H1 (cell line): ENCODE measurements at regions not wholly inside any gene's neighbourhood (a gene's known extent, or its start where the extent isn't known, plus 50 kb on each side); places are given as distances from the start of the nearest gene placed in this dataset.

Experiments used
- CTCF ChIA-PET: fragments of 300-600 bp; sonication (Branson Sonifier 250); formaldehyde crosslinking; loops from one replicate; lab custom pipeline; 2021; ENCODE audit not compliant: partially characterized antibody; lab: Charles Lee
- POLR2A ChIA-PET: fragments of 300-600 bp; sonication (Branson Sonifier 250); formaldehyde crosslinking; loops from one replicate; lab custom pipeline; 2021; ENCODE audit warnings: inconsistent platforms; ENCODE audit not compliant: partially characterized antibody; lab: Charles Lee
- DNase-seq, 2 experiments: peaks; one replicate each; pipeline versions ENCODE4 v3.0.0 to v3.0.0-alpha.2; 2010 to 2022; ENCODE audit warnings: low spot score in 2 of 2, low read depth in 1 of 2, mixed read lengths in 1 of 2
- FAIRE-seq: peaks from 2 replicates; lab custom pipeline; 2011; peaks lifted over from hg19 to GRCh38; lab: Jason Lieb, UNC
- H2AFZ ChIP-seq: 2 replicates; pipeline ENCODE4 v1.8.1; 2012; ENCODE audit warnings: low read length, inconsistent platforms
- H2AK5ac ChIP-seq: 2 replicates; pipeline ENCODE4 v1.6.1; 2013; ENCODE audit warnings: low read depth, low read length
- H2BK120ac ChIP-seq: replicated peaks from 2 replicates; pipeline ENCODE3; 2013; ENCODE audit warnings: low read depth, low read length, inconsistent platforms
- H2BK12ac ChIP-seq: 2 replicates; pipeline ENCODE4 v1.6.1; 2013; ENCODE audit warnings: low read depth, low read length
- H2BK15ac ChIP-seq: 2 replicates; pipeline ENCODE4 v1.6.1; 2013; ENCODE audit warnings: low read length
- H2BK20ac ChIP-seq: 2 replicates; pipeline ENCODE4 v1.6.1; 2013; ENCODE audit warnings: low read length
- H2BK5ac ChIP-seq: 2 replicates; pipeline ENCODE4 v1.6.1; 2013; ENCODE audit warnings: low read depth, low read length
- H3K14ac ChIP-seq: 2 replicates; pipeline ENCODE4 v1.6.1; 2013; ENCODE audit warnings: inconsistent platforms; ENCODE audit not compliant: insufficient read length
- H3K18ac ChIP-seq: 2 replicates; pipeline ENCODE4 v1.6.1; 2013; ENCODE audit warnings: low read length; ENCODE audit errors: extremely low read depth
- H3K23ac ChIP-seq: 2 replicates; pipeline ENCODE4 v1.6.1; 2013; ENCODE audit warnings: inconsistent platforms; ENCODE audit not compliant: insufficient read length
- H3K23me2 ChIP-seq: 2 replicates; pipeline ENCODE4 v1.6.1; 2013; ENCODE audit warnings: low read depth, low read length
- H3K27ac ChIP-seq: 2 replicates; pipeline ENCODE4 v1.6.1; 2011; ENCODE audit warnings: low read depth, low read length, inconsistent platforms
- H3K27me3 ChIP-seq, 4 experiments: replicated peaks in 1 of 4; 1 replicate in 1 of 4; 2 replicates in 3 of 4; pipeline versions ENCODE4 v1.6.1 to v1.8.1; 2011 to 2013; ENCODE audit warnings: low read length in 3 of 4, mild to moderate bottlenecking in 3 of 4, inconsistent platforms in 2 of 4, mixed read lengths in 2 of 4, moderate library complexity in 1 of 4; ENCODE audit not compliant: control insufficient read depth in 3 of 4, insufficient read depth in 3 of 4; ENCODE audit errors: extremely low read depth in 1 of 4
- H3K36me3 ChIP-seq, 4 experiments: 2 replicates each; pipeline versions ENCODE4 v1.6.1 to v1.8.1; 2011 to 2013; ENCODE audit warnings: mild to moderate bottlenecking in 4 of 4, low read length in 3 of 4, moderate library complexity in 2 of 4, control low read depth in 1 of 4, inconsistent platforms in 1 of 4; ENCODE audit not compliant: insufficient read depth in 4 of 4, control insufficient read depth in 2 of 4
- H3K4ac ChIP-seq: replicated peaks from 2 replicates; pipeline ENCODE3; 2013; ENCODE audit warnings: low read length, low read depth, mixed read lengths, inconsistent platforms; ENCODE audit not compliant: insufficient read length
- H3K4me1 ChIP-seq, 4 experiments: replicated peaks in 1 of 4; 1 replicate in 1 of 4; 2 replicates in 3 of 4; pipeline versions ENCODE4 v1.6.1 to v1.8.1; 2011 to 2013; ENCODE audit warnings: low read length in 3 of 4, inconsistent platforms in 2 of 4, mixed read lengths in 1 of 4; ENCODE audit not compliant: insufficient read depth in 4 of 4, control insufficient read depth in 3 of 4
- H3K4me2 ChIP-seq, 2 experiments: 2 replicates each; pipeline versions ENCODE4 v1.6.1 to v1.8.1; 2011 to 2013; ENCODE audit warnings: low read depth in 2 of 2, low read length in 2 of 2, control low read depth in 1 of 2, inconsistent platforms in 1 of 2, mild to moderate bottlenecking in 1 of 2; ENCODE audit not compliant: insufficient read depth in 1 of 2
- H3K4me3 ChIP-seq, 4 experiments: fragments of 200-600, 300-600 bp in 1 of 4; sonication (generic), shearing (Covaris generic), sonication (Bioruptor Twin) in 1 of 4; 2 replicates each; pipeline versions ENCODE4 v1.5.1 to v1.8.1; 2011 to 2016; ENCODE audit warnings: low read length in 4 of 4, low read depth in 3 of 4, control low read depth in 2 of 4, inconsistent platforms in 2 of 4, mild to moderate bottlenecking in 2 of 4, mixed read lengths in 1 of 4, moderate library complexity in 1 of 4; ENCODE audit not compliant: insufficient read depth in 2 of 4; ENCODE audit errors: extremely low read depth in 1 of 4
- H3K56ac ChIP-seq: replicated peaks from 2 replicates; pipeline ENCODE3; 2013; ENCODE audit warnings: low read depth, mild to moderate bottlenecking, mixed read lengths, low read length, inconsistent platforms; ENCODE audit not compliant: insufficient read length
- H3K79me1 ChIP-seq: 2 replicates; pipeline ENCODE4 v1.6.1; 2013; ENCODE audit warnings: low read depth, low read length, control low read depth
- H3K79me2 ChIP-seq, 2 experiments: 2 replicates each; pipeline versions ENCODE4 v1.6.1 to v1.8.1; 2012 to 2013; ENCODE audit warnings: low read length in 2 of 2, mild to moderate bottlenecking in 2 of 2, inconsistent platforms in 1 of 2; ENCODE audit not compliant: insufficient read depth in 2 of 2, control insufficient read depth in 1 of 2
- H3K9ac ChIP-seq, 4 experiments: replicated peaks in 1 of 4; 1 replicate in 1 of 4; 2 replicates in 3 of 4; pipeline versions ENCODE4 v1.6.1 to v1.8.1; 2011 to 2013; ENCODE audit warnings: low read depth in 3 of 4, low read length in 3 of 4, control low read depth in 2 of 4, mild to moderate bottlenecking in 2 of 4, moderate library complexity in 2 of 4, inconsistent platforms in 1 of 4; ENCODE audit errors: extremely low read depth in 1 of 4
- H3K9me3 ChIP-seq, 2 experiments: 2 replicates each; pipeline versions ENCODE4 v1.6.1 to v1.8.1; 2012 to 2013; ENCODE audit warnings: mild to moderate bottlenecking in 2 of 2, moderate library complexity in 2 of 2, control low read depth in 1 of 2, inconsistent platforms in 1 of 2, low read depth in 1 of 2, low read length in 1 of 2, mixed read lengths in 1 of 2; ENCODE audit not compliant: insufficient read depth in 2 of 2
- H4K20me1 ChIP-seq, 2 experiments: replicated peaks in 1 of 2; 2 replicates each; pipeline versions ENCODE3 to v1.8.1; 2011 to 2013; ENCODE audit warnings: inconsistent platforms in 2 of 2, low read length in 2 of 2, mild to moderate bottlenecking in 1 of 2; ENCODE audit not compliant: insufficient read depth in 2 of 2, control insufficient read depth in 1 of 2
- H4K5ac ChIP-seq: 2 replicates; pipeline ENCODE4 v1.6.1; 2013; ENCODE audit warnings: low read length, low read depth, mixed read lengths, inconsistent platforms; ENCODE audit not compliant: insufficient read length
- H4K8ac ChIP-seq: 2 replicates; pipeline ENCODE4 v1.8.0; 2013; ENCODE audit warnings: mild to moderate bottlenecking, moderate library complexity, low read length, inconsistent platforms; ENCODE audit not compliant: insufficient read depth; ENCODE audit errors: extremely low read depth
- H4K91ac ChIP-seq: replicated peaks from 2 replicates; pipeline ENCODE3; 2013; ENCODE audit warnings: low read length, mixed read lengths, inconsistent platforms; ENCODE audit not compliant: insufficient read length
- EZH2 ChIP-seq: fragments of 200-600 bp; sonication (generic); IDR thresholded peaks from 2 replicates; pipeline ENCODE4 v1.7.1; 2012; ENCODE audit warnings: low read depth, mild to moderate bottlenecking, moderate library complexity, low read length, inconsistent platforms; ENCODE audit not compliant: severe bottlenecking
- KDM1A ChIP-seq: fragments of 200-600, 300-600 bp; sonication (generic); IDR thresholded peaks from 2 replicates; pipeline ENCODE4 v1.7.1; 2016; ENCODE audit warnings: mild to moderate bottlenecking, low read length, borderline replicate concordance
- KDM5A ChIP-seq: fragments of 200-600 bp; IDR thresholded peaks from 2 replicates; pipeline ENCODE4 v1.7.1; 2012; ENCODE audit warnings: mild to moderate bottlenecking, low read length, inconsistent platforms, mixed read lengths
- TAF7 ChIP-seq: optimal IDR thresholded peaks from 2 replicates; pipeline ENCODE3; 2011; ENCODE audit warnings: low read depth, mild to moderate bottlenecking, inconsistent platforms, low read length, moderate library complexity, borderline replicate concordance
- WGBS, 2 experiments: shearing (Covaris generic) in 1 of 2; methylation state at CpG; one replicate each; pipeline versions ENCODE4 v1.1.6 to v1.1.7; 2013 to 2015; ENCODE audit warnings: low lambda C conversion rate in 2 of 2, mixed read lengths in 2 of 2, inconsistent platforms in 1 of 2, low coverage in 1 of 2, missing lambda C conversion rate in 1 of 2; ENCODE audit not compliant: insufficient replicate concordance in 2 of 2, insufficient coverage in 1 of 2, insufficient read length in 1 of 2; ENCODE audit errors: extremely low coverage in 1 of 2, missing lambda C conversion rate in 1 of 2; 5-methylcytosine and 5-hydroxymethylcytosine counted together

DNA sequence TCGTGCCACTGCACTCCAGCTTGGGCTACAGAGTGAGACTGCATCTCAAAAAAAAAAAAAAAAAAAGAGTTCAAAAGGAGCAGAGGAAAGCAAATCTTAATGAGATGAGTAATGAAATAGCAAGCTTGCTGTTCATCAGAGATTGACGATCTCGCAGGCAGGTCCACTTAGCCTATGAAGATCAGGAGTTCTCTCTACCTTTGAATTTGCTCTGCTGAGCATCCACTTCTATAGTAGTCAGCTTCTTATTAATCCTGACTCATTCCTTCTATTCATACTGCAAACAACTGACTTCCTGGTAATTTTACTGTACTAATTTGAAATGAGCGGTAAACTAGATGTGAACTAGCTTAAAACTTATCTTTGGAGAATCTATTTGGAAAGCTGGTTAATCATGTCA lies 1014.6 kb downstream of the GATA3 start:
- Histone ChIP-seq H3K4ac (no peak overlapping the region), H3K36me3 (no peaks in the 10 kb centered on the region), H3K9me3 (no peaks in the 10 kb centered on the region), H2BK120ac (no peak overlapping the region), H3K9ac (no peak overlapping the region), H2AFZ (no peak overlapping the region), H4K91ac (no peak overlapping the region), H2AK5ac (no peak overlapping the region), H3K56ac (no peak overlapping the region), H2BK20ac (no peak overlapping the region), H2BK5ac (no peak overlapping the region)
- POLR2A ChIA-PET = no interaction called here
- CTCF ChIA-PET = interaction anchor here (0.7 to 1.0 kb wide), 3 partner anchors 15 to 308 kb away, joined by 3 read pairs; no protein-coding TSS in a partner anchor
- TF ChIP-seq KDM5A (no peak), KDM1A (no peak), EZH2 (no peak), TAF7 (no peak)
- TF ChIP-seq, all 59 proteins: peak for 0
- no peak overlapping the region for H3K14ac ChIP-seq
- WGBS, 2 experiments = 94% methylated on average over 4 of the region's 4 CpGs; no CpG with 5 or more reads in 1 of the 2 experiments
- no peak overlapping the region for H4K5ac ChIP-seq
- H3K23me2 ChIP-seq = no peaks in the 10 kb centered on the region
- H3K18ac ChIP-seq = no peak overlapping the region
- no peaks in the 10 kb centered on the region for H3K79me2 ChIP-seq
- no peak overlapping the region for H3K23ac ChIP-seq
- H3K79me1 ChIP-seq = no peaks in the 10 kb centered on the region
- no peaks in the 10 kb centered on the region for H4K20me1 ChIP-seq
- FAIRE-seq (no peak), DNase-seq (no peak)
- no peaks in the 10 kb centered on the region for H3K27me3 ChIP-seq
- H3K4me3 ChIP-seq = no peak overlapping the region
- H3K4me1 ChIP-seq = no peaks in the 10 kb centered on the region
- H4K8ac ChIP-seq = no peak overlapping the region
- no peak overlapping the region for H3K4me2 ChIP-seq
- H2BK15ac ChIP-seq = no peak overlapping the region
- H2BK12ac ChIP-seq = no peak overlapping the region
- H3K27ac ChIP-seq = no peak overlapping the region
